ENCODE measurements at regions not wholly inside any gene's neighbourhood (a gene's known extent, or its start where the extent isn't known, plus 50 kb on each side); places are given as distances from the start of the nearest gene placed in this dataset.

DNA sequence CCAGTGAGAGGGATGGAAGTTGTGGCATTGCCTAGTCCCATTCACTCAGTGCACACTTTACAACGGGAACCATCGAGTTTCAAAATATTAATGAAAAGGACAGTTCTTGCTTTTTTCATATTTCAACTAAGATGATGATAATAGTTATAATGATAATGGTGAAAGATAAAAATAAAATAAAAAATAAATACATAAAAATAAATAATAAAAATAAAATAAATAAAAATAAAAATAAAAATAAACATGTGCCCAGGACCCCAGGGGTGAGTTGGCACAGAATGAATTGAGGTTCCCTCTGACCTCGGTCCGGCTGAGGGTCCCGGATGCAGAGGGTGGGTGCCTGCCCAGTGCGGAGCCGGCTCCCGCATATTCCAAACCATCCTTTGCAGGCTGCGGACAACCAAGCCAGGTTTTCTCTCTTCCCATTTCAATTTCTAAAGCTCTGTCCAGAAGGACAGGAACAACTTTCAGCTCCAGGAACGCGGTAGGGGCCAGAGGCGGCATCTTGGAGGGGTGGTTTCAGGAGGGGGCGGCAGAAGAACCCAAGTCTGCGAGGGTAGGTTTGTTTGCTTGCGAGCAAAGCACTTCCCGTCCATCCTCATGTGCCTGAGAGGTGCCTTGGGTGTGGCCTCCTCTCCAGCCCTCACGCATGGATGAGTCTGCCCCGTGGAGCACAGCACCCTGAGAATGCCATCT is 236.8 kb downstream of the DLL1 start:
- ChIA-PET POLR2A (no interaction called here), CTCF (no interaction called here)
- Histone ChIP-seq H3K27ac (ENCODE audit: insufficient read depth, low read depth, low read length) (no peak overlapping the region), H3K4me3 (replicated peaks in 1 of 3; ENCODE audit: insufficient read depth in 1 of 3, low read depth in 1 of 3, low read length in 3 of 3) (no peak overlapping the region), H3K27me3 (ENCODE audit: control insufficient read depth in 2 of 2, insufficient read depth in 2 of 2, low read length in 2 of 2) (no peaks in the 10 kb centered on the region), H3K9me3 (replicated peaks; ENCODE audit: control insufficient read depth, insufficient read depth, low read length) (no peaks in the 10 kb centered on the region), H4K20me1 (replicated peaks; ENCODE audit: control insufficient read depth, extremely low read depth, insufficient read depth, low read length) (no peaks in the 10 kb centered on the region), H3K9me1 (replicated peaks; ENCODE audit: control insufficient read depth, extremely low read depth, insufficient read depth, low read length) (no peaks in the 10 kb centered on the region), H3K9ac (replicated peaks; ENCODE audit: extremely low read depth, insufficient read depth, low read length) (no peak overlapping the region), H3K4me1 (ENCODE audit: control insufficient read depth, extremely low read depth, insufficient read depth, low read length) (no peaks in the 10 kb centered on the region), H3K4me2 (ENCODE audit: insufficient read depth, low read length) (no peak overlapping the region), H3K36me3 (ENCODE audit: control insufficient read depth in 2 of 2, extremely low read depth in 1 of 2, insufficient read depth in 2 of 2, low read length in 2 of 2) (no peaks in the 10 kb centered on the region), H2AFZ (ENCODE audit: low read depth, low read length) (no peak overlapping the region), H3K79me2 (ENCODE audit: control insufficient read depth, insufficient read depth, low read length) (no peaks in the 10 kb centered on the region)
- BruUV-seq (replicated peaks): no TSS peak
- TF ChIP-seq, protein P1, sequence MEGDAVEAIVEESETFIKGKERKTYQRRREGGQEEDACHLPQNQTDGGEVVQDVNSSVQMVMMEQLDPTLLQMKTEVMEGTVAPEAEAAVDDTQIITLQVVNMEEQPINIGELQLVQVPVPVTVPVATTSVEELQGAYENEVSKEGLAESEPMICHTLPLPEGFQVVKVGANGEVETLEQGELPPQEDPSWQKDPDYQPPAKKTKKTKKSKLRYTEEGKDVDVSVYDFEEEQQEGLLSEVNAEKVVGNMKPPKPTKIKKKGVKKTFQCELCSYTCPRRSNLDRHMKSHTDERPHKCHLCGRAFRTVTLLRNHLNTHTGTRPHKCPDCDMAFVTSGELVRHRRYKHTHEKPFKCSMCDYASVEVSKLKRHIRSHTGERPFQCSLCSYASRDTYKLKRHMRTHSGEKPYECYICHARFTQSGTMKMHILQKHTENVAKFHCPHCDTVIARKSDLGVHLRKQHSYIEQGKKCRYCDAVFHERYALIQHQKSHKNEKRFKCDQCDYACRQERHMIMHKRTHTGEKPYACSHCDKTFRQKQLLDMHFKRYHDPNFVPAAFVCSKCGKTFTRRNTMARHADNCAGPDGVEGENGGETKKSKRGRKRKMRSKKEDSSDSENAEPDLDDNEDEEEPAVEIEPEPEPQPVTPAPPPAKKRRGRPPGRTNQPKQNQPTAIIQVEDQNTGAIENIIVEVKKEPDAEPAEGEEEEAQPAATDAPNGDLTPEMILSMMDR (IDR thresholded peaks at IDR 0.05; ENCODE audit: extremely low read depth in 1 of 2, insufficient read depth in 1 of 2, low read depth in 1 of 2, low read length in 2 of 2): no peak
- TF ChIP-seq EZH2 (IDR thresholded peaks at IDR 0.05; ENCODE audit: borderline replicate concordance, low read depth, low read length, severe bottlenecking): no peak
- no peak for TF ChIP-seq JUN (IDR thresholded peaks at IDR 0.05; ENCODE audit: borderline replicate concordance, insufficient read depth, insufficient read length, low read depth)
- no peak for TF ChIP-seq POLR2A (IDR thresholded peaks at IDR 0.05; ENCODE audit: low read depth, low read length)
- TF ChIP-seq FOS (IDR thresholded peaks at IDR 0.05; ENCODE audit: borderline replicate concordance, insufficient read depth, low read length): no peak
- TF ChIP-seq MYC (IDR thresholded peaks at IDR 0.05; ENCODE audit: low read depth, low read length): no peak
- TF ChIP-seq, protein P2, sequence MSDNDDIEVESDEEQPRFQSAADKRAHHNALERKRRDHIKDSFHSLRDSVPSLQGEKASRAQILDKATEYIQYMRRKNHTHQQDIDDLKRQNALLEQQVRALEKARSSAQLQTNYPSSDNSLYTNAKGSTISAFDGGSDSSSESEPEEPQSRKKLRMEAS (IDR thresholded peaks at IDR 0.05; ENCODE audit: insufficient read depth, insufficient read length): no peak
- no peak for TF ChIP-seq GATA2 (IDR thresholded peaks at IDR 0.05; ENCODE audit: insufficient read depth, insufficient read length, low read depth, low read length)
- TF ChIP-seq POLR2AphosphoS5 (IDR thresholded peaks at IDR 0.05; ENCODE audit: insufficient read depth, low read depth, low read length): no peak
- dilution Hi-C loops (cut with MboI; ENCODE audit: extremely low pct_ligation_motif_present, low sequenced_read_pairs): no loop called here
- DNase-seq (ENCODE audit: low read depth, low spot score) (no peak), FAIRE-seq (no peak)
- intact Hi-C loops (cut with micrococcal nuclease): no loop called here
